Vagina (tissue), 2 donors: ENCODE measurements at regions not wholly inside any gene's neighbourhood (a gene's known extent, or its start where the extent isn't known, plus 50 kb on each side); places are given as distances from the start of the nearest gene placed in this dataset.

ENCODE experiments used
- DNase-seq, 2 donors: peaks; one replicate each; pipeline ENCODE4 v3.0.0-alpha.2; 2017; ENCODE audit errors: extremely low spot score in 2 of 2
- H3K27ac ChIP-seq: fragments of 200-600 bp; sonication (generic); one replicate; pipeline ENCODE4 v1.5.1; 2019
- H3K27me3 ChIP-seq: fragments of 200-600 bp; sonication (generic); one replicate; pipeline ENCODE4 v1.5.1; 2019
- H3K36me3 ChIP-seq, 2 donors: fragments of 200-600 bp; sonication (generic); one replicate each; pipeline ENCODE4 v1.5.1; 2017 to 2019
- H3K4me1 ChIP-seq: fragments of 200-600 bp; sonication (generic); one replicate; pipeline ENCODE4 v1.5.1; 2019
- H3K4me3 ChIP-seq, 2 donors: fragments of 200-600 bp; sonication (generic); 1 replicate in 1 of 2; 2 replicates in 1 of 2; pipeline ENCODE4 v1.5.1; 2016 to 2019
- H3K9me3 ChIP-seq: fragments of 200-600 bp; sonication (generic); one replicate; pipeline ENCODE4 v1.5.1; 2019
- CTCF ChIP-seq, 3 experiments: fragments of 450-650 bp in 2 of 3; fragments of 200-600 bp in 1 of 3; sonication (generic) in 1 of 3; IDR thresholded peaks; one replicate each; pipeline ENCODE4 v1.5.1; 2017 to 2019; ENCODE audit warnings: antibody characterized with exemption in 3 of 3, mild to moderate bottlenecking in 2 of 3, moderate library complexity in 2 of 3
- POLR2A ChIP-seq, 2 donors: fragments of 450-650 bp; IDR thresholded peaks; one replicate each; pipeline ENCODE4 v1.6.1; 2017; ENCODE audit warnings: antibody characterized with exemption in 2 of 2, mild to moderate bottlenecking in 2 of 2, moderate library complexity in 2 of 2
- POLR2AphosphoS5 ChIP-seq, 2 donors: sonication (generic); formaldehyde crosslinking; IDR thresholded peaks; one replicate each; pipeline ENCODE4 v1.9.0; 2017; ENCODE audit warnings: antibody characterized with exemption in 2 of 2, mild to moderate bottlenecking in 2 of 2, low read depth in 1 of 2; ENCODE audit not compliant: insufficient read depth in 1 of 2
- intact Hi-C: fragments of 100-400 bp; cut with DNase I; formaldehyde crosslinking; loops from one replicate; pipeline ENCODE4 v1.15.1; 2023

- Histone ChIP-seq H3K4me3 (no peak overlapping the region), H3K9me3 (no peaks in the 10 kb centered on the region), H3K4me1 (no peaks in the 10 kb centered on the region), H3K27me3 (no peaks in the 10 kb centered on the region), H3K36me3 (no peaks in the 10 kb centered on the region), H3K27ac (no peak overlapping the region)
- no peak for DNase-seq
- intact Hi-C loops: no loop called here
- TF ChIP-seq CTCF (IDR thresholded peaks at IDR 0.05): no peak
- no peak for TF ChIP-seq POLR2A (IDR thresholded peaks at IDR 0.05)
- no peak for TF ChIP-seq POLR2AphosphoS5 (IDR thresholded peaks at IDR 0.05; ENCODE audit: insufficient read depth in 1 of 2, low read depth in 1 of 2)
Measured at GRCh38 chr2:8593243-8593642, 88.6 kb upstream of the ID2 start.

GRCh38 chr2:8594731-8595427 lies 87.0 kb upstream of the ID2 start:
- H3K36me3 ChIP-seq: no peaks in the 10 kb centered on the region
- TF ChIP-seq POLR2A (IDR thresholded peaks at IDR 0.05) (no peak), CTCF (IDR thresholded peaks at IDR 0.05) (no peak), POLR2AphosphoS5 (IDR thresholded peaks at IDR 0.05; ENCODE audit: insufficient read depth in 1 of 2, low read depth in 1 of 2) (no peak)
- H3K27ac ChIP-seq: no peak overlapping the region
- no peaks in the 10 kb centered on the region for H3K27me3 ChIP-seq
- H3K4me3 ChIP-seq: no peak overlapping the region
- no peak for DNase-seq
- H3K9me3 ChIP-seq: no peaks in the 10 kb centered on the region
- H3K4me1 ChIP-seq: peaks cover 5% of the 10 kb centered on the region
- intact Hi-C loops: no loop called here

GRCh38 chr2:8595428-8595805 lies 86.4 kb upstream of the ID2 start:
- no peak overlapping the region for H3K27ac ChIP-seq
- no peaks in the 10 kb centered on the region for H3K36me3 ChIP-seq
- intact Hi-C loops: no loop called here
- no peak overlapping the region for H3K4me3 ChIP-seq
- no peak for TF ChIP-seq POLR2A (IDR thresholded peaks at IDR 0.05)
- no peak for TF ChIP-seq CTCF (IDR thresholded peaks at IDR 0.05)
- TF ChIP-seq POLR2AphosphoS5 (IDR thresholded peaks at IDR 0.05; ENCODE audit: insufficient read depth in 1 of 2, low read depth in 1 of 2): no peak
- no peak for DNase-seq
- H3K4me1 ChIP-seq: peaks cover 5% of the 10 kb centered on the region
- H3K9me3 ChIP-seq: no peaks in the 10 kb centered on the region
- no peaks in the 10 kb centered on the region for H3K27me3 ChIP-seq

GRCh38 chr2:8595811-8596600 lies 85.8 kb upstream of the ID2 start:
- TF ChIP-seq POLR2AphosphoS5 (IDR thresholded peaks at IDR 0.05; ENCODE audit: insufficient read depth in 1 of 2, low read depth in 1 of 2): no peak
- no peak for TF ChIP-seq POLR2A (IDR thresholded peaks at IDR 0.05)
- TF ChIP-seq CTCF (IDR thresholded peaks at IDR 0.05): no peak
- no peak for DNase-seq
- H3K36me3 ChIP-seq: no peaks in the 10 kb centered on the region
- H3K4me1 ChIP-seq: peaks cover 5% of the 10 kb centered on the region
- intact Hi-C loops: no loop called here
- no peaks in the 10 kb centered on the region for H3K9me3 ChIP-seq
- no peak overlapping the region for H3K4me3 ChIP-seq
- H3K27me3 ChIP-seq: no peaks in the 10 kb centered on the region
- no peak overlapping the region for H3K27ac ChIP-seq

- Histone ChIP-seq H3K36me3 (no peaks in the 10 kb centered on the region), H3K27ac (no peak overlapping the region), H3K9me3 (no peaks in the 10 kb centered on the region), H3K4me3 (no peak overlapping the region), H3K27me3 (no peaks in the 10 kb centered on the region), H3K4me1 (peaks cover 5% of the 10 kb centered on the region)
- intact Hi-C loops: no loop called here
- TF ChIP-seq POLR2AphosphoS5 (IDR thresholded peaks at IDR 0.05; ENCODE audit: insufficient read depth in 1 of 2, low read depth in 1 of 2): no peak
- TF ChIP-seq POLR2A (IDR thresholded peaks at IDR 0.05): no peak
- no peak for TF ChIP-seq CTCF (IDR thresholded peaks at IDR 0.05)
- no peak for DNase-seq
Measured at GRCh38 chr2:8597094-8597493, 84.8 kb upstream of the ID2 start.
